PC-3 (cell line): ENCODE measurements at regions not wholly inside any gene's neighbourhood (a gene's known extent, or its start where the extent isn't known, plus 50 kb on each side); places are given as distances from the start of the nearest gene placed in this dataset.

Source experiments
- EZH2 ChIP-seq: fragments of 300-600 bp; sonication (generic); IDR thresholded peaks from one replicate; pipeline ENCODE4 v1.6.1; 2017; ENCODE audit warnings: antibody characterized with exemption, mild to moderate bottlenecking, low read length; ENCODE audit not compliant: unreplicated experiment
- EZH2phosphoT487 ChIP-seq: fragments of 300-600 bp; sonication (generic); IDR thresholded peaks from 2 replicates; pipeline ENCODE4 v1.6.1; 2018; ENCODE audit warnings: mild to moderate bottlenecking, antibody characterized with exemption, low read length, borderline replicate concordance
- TF ChIP-seq, protein P1 (sequence below): fragments of 300-600 bp; sonication (generic); conservative IDR thresholded peaks from 2 replicates; pipeline ENCODE4 v1.5.1; 2017; ENCODE audit warnings: antibody characterized with exemption, low read depth, mild to moderate bottlenecking, low read length

DNA sequence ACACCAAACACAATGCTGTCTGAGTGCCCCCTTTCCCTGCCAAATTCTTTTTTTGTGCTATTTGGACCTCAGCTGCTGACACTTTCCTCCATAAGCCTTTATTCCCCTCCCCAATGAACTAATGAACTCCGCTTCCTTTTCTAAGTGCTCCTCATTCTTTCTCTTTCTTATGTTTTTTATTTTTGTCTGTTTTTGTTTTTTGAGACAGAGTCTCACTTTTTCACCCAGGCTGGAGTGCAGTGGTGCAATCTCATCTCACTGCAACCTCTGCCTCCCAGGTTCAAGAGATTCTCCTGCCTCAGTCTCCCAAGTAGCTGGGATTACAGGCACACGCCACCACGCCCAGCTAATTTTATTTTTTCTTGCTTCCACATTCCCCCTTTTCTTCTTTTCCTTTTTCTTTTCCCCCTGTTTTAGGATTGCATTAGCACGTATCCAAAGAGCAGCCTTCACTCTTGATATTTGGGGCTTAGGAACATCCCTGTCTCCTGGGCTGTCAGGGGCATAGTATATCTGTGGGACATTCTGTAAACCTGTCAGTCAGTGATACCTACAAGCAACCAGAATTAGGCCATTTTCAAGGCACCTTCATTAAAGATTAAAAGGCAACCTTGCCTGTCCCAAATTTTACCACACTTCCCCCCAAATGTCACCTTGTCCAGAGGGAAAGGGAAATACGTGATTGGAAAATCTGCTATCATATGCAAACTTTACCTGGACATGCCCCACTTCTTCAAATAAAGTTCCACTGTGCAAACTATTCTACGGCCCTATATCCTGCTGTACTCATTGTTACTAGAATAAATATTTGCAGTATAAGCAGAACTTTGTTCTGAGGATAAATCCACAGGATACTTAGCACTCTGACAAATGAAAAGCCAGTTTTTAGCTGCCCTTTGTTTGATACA is 65.1 kb upstream of the ACSL3 start:
- TF ChIP-seq, protein P1, sequence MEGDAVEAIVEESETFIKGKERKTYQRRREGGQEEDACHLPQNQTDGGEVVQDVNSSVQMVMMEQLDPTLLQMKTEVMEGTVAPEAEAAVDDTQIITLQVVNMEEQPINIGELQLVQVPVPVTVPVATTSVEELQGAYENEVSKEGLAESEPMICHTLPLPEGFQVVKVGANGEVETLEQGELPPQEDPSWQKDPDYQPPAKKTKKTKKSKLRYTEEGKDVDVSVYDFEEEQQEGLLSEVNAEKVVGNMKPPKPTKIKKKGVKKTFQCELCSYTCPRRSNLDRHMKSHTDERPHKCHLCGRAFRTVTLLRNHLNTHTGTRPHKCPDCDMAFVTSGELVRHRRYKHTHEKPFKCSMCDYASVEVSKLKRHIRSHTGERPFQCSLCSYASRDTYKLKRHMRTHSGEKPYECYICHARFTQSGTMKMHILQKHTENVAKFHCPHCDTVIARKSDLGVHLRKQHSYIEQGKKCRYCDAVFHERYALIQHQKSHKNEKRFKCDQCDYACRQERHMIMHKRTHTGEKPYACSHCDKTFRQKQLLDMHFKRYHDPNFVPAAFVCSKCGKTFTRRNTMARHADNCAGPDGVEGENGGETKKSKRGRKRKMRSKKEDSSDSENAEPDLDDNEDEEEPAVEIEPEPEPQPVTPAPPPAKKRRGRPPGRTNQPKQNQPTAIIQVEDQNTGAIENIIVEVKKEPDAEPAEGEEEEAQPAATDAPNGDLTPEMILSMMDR: no peak
- TF ChIP-seq EZH2 (no peak), EZH2phosphoT487 (no peak)
